ENCODE measurements at regions not wholly inside any gene's neighbourhood (a gene's known extent, or its start where the extent isn't known, plus 50 kb on each side); places are given as distances from the start of the nearest gene placed in this dataset.
"Not testable (repeated sequence)": the region's sequence is repeated elsewhere in the genome, so short reads cannot be mapped to it uniquely, and the experiment has no call there.

GRCh38 chr7:69342154-69342884 lies 256.0 kb upstream of the AUTS2 start:
- DNase-seq = no peak
- in situ Hi-C loops (cut with MboI; ENCODE audit: low pct_unique_long_range_greater_than_20kb, low sequenced_read_pairs) = no loop called here

- in situ Hi-C loops (cut with MboI; ENCODE audit: low pct_unique_long_range_greater_than_20kb, low sequenced_read_pairs) = no loop called here
- no peak for DNase-seq
These were observed 249.0 kb upstream of the AUTS2 start for GRCh38 chr7:69349291-69349690.

- no peak for DNase-seq
- in situ Hi-C loops (cut with MboI; ENCODE audit: low pct_unique_long_range_greater_than_20kb, low sequenced_read_pairs) = no loop called here
These were observed 240.0 kb upstream of the AUTS2 start for GRCh38 chr7:69358163-69358821.

DNA sequence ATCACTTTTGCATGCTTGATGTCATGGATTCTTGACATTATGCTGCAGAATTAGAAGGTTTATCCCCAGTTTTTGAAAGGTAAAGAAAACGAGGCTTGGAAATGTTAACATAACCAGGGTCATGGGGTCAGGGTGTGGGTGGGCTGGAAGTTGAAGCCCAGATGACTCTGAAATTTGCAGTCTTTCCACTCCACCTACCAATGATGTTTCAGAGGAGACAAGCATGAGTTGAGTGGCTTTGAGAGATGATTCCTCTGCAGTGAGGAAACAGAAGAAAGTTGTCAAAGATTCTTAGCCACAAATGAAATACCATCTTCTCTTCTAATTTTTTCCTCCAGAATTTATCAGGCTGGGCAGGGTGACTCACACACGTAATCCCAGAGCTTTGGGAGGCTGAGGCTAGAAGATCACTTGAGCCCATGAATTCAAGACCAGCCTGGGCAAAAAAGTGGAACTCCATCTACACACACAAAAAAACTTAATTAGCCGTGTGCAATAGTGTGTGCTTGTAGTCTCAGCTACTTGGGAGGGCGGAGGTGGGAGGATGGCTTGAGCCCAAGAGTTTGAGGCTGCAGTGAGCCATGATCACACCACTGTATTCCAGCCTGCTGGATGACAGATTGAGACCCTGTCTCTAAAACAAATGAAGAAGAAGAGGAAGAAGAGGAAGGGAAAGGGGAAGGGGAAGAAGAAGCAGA lies 239.1 kb upstream of the AUTS2 start:
- DNase-seq = no peak
- in situ Hi-C loops (cut with MboI; ENCODE audit: low pct_unique_long_range_greater_than_20kb, low sequenced_read_pairs) = no loop called here

- in situ Hi-C loops (cut with MboI; ENCODE audit: low pct_unique_long_range_greater_than_20kb, low sequenced_read_pairs) = no loop called here
- no peak for DNase-seq
These were observed 237.4 kb upstream of the AUTS2 start for GRCh38 chr7:69360913-69361312.

- no peak for DNase-seq
- in situ Hi-C loops (cut with MboI; ENCODE audit: low pct_unique_long_range_greater_than_20kb, low sequenced_read_pairs) = no loop called here
These were observed 235.1 kb upstream of the AUTS2 start for GRCh38 chr7:69363136-69363535.

DNA sequence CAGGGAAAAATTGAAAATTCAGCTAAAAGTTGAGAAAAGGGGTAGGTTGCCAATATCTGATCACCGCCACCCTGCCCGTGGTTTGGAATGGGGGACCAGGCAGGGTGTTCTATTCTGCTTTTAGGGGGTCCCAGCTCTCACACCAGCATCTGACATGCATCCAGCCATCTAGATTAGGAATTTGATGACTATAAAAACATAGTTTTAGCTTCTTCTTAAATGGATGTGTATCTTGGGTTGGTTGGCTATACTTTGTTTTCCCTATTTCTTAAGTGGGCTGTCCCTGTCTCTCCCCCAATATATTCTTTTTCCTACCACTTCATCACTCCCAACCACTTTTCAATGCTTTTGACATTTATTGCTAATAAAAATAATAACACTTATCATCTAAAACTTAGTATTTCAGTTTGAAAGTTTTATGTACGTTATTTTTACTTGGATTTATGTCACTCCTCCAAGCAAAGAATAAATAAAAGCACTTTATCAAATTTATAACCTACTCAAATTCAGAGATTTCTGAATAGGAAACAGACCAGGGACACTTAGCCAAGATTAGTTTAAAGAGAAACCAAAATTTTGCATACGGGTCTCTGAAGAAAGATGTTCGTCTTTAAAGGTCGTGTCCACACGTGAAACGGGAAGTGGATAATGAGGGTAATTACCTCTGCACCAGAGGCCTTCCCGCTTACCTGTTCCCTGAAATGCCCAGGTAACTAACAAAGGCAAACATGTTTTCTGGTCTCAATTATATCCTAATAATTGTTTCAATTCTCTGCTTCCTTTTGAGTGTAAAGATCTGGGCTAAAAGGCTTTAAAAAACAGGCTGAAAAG lies 233.2 kb upstream of the AUTS2 start:
- in situ Hi-C loops (cut with MboI; ENCODE audit: low pct_unique_long_range_greater_than_20kb, low sequenced_read_pairs) = no loop called here

GRCh38 chr7:69365651-69366192 lies 232.6 kb upstream of the AUTS2 start:
- in situ Hi-C loops (cut with MboI; ENCODE audit: low pct_unique_long_range_greater_than_20kb, low sequenced_read_pairs) = no loop called here

More for the DNA sequence above, 233.2 kb upstream of the AUTS2 start:
- DNase-seq = no peak

GRCh38 chr7:69367780-69368179 lies 230.5 kb upstream of the AUTS2 start:
- in situ Hi-C loops (cut with MboI; ENCODE audit: low pct_unique_long_range_greater_than_20kb, low sequenced_read_pairs) = no loop called here
- DNase-seq = no peak

More at GRCh38 chr7:69365651-69366192, 232.6 kb upstream of the AUTS2 start:
- no peak for DNase-seq

DNA sequence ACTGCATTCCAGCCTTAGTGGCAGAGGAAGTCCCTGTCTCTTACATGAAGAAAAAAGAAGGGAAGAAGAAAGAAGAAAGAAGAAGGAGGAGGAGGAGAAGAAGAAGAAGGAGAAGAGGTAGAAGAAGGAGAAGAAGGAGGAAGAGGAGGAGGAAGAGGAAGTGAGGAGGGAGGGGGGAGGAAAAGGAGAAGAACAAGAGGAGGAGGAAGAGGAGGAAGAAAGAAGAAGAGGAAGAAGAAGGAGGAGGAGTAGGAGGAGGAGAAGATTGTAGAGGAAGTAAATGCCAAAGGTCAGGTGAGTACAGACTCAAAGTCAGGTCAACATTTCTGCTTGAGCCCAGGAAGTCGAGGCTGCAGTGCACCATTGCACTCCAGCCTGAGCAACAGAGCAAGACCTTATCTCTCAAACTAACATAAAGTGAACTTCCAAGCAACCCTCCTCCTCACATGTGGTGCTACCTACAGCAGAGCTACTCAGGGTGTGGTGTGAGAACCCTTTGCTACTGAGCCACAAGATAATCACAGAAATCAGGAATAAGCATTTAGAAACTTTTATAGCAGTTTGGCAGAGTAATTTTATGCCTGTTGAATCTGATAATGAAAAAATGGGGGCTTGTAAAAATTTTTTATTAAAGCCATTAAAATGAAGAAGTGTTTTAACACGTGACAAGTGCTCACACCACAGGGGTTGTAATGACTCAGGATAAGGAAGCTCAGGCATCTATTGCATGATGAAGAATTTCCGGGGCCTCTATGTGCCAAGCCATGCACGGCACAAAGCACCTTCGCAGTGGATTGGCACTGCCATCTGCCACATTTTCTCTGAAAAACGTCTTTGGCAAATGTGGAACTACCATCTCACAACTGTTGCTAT lies 224.9 kb upstream of the AUTS2 start:
- DNase-seq = no peak
- in situ Hi-C loops (cut with MboI; ENCODE audit: low pct_unique_long_range_greater_than_20kb, low sequenced_read_pairs) = no loop called here

GRCh38 chr7:69374044-69374425 lies 224.2 kb upstream of the AUTS2 start:
- DNase-seq = no peak
- in situ Hi-C loops (cut with MboI; ENCODE audit: low pct_unique_long_range_greater_than_20kb, low sequenced_read_pairs) = no loop called here

DNA sequence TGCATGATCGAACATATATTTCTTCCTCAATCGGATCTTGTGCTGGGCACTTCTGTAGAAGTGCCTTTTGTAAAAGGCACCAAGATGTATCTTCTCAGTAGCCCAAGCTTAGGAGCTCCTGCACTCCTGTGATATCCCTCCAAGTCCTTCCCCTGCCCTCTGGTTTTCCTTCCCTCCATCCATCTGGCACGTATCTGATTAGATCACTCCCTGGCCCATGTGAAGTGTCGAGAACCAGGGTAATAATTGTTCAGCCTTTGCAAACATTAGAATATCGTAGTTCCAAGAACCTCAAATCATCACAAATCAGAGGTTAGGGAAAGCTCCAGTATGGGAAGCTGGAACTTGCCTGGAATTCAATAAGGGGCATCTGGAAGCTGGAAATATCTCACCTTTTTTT lies 221.1 kb upstream of the AUTS2 start:
- no peak for DNase-seq
- in situ Hi-C loops (cut with MboI; ENCODE audit: low pct_unique_long_range_greater_than_20kb, low sequenced_read_pairs) = no loop called here

DNA sequence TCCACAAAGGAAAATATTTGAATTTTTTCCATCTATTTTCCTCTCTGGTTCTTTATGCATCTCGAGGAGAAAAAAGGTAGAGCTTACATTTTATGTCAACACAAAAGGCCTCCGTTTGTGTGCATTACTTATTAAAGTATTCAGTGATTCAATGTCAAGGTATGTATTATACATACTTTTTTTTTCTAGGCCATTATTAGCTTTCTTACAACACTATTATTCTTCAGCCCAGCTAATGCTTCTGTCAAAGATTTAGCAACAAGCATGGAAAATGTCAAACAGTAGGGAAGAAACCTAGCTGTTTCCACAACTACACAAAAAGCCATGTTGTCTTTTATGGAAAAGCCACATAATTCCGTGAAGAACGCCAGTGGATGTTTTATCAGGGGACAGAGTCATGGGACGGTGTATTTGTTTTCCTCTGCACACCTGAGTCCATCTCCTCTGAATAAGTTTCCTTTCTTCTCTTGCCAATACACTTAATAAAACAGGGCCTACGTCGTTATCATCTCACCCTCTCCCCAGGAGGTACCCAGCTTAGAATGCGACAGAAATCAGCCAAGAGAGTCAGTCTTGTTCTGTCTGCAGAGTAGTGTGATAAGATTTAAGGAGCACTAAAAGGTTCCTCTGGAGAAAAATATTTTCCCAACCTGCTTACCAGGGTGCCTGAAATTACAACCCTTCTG lies 209.7 kb upstream of the AUTS2 start:
- in situ Hi-C loops (cut with MboI; ENCODE audit: low pct_unique_long_range_greater_than_20kb, low sequenced_read_pairs) = no loop called here
- no peak for DNase-seq

DNA sequence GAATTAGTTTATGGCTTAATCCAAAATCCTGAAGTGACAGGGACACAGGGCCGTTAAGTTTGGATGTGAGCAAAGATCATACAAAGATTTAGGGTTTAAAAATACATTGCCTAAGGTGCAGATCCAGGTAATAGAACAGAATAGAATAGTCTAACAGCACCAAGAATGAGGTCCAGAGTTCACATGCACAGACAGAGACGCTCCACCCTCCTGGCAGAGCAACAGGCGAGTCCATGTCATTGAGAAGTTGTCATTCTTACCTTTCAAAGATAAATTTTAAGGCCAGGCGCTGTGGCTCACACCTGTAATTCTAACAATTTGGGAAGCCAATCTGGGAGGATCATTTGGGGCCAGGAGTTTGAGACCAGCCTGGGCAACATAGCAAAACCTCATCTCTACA lies 209.1 kb upstream of the AUTS2 start:
- no peak for DNase-seq
- in situ Hi-C loops (cut with MboI; ENCODE audit: low pct_unique_long_range_greater_than_20kb, low sequenced_read_pairs) = no loop called here

- DNase-seq; in situ Hi-C loops (cut with MboI; ENCODE audit: low pct_unique_long_range_greater_than_20kb, low sequenced_read_pairs): not testable (repeated sequence)
These were observed 204.4 kb upstream of the AUTS2 start for GRCh38 chr7:69393912-69394311.

DNA sequence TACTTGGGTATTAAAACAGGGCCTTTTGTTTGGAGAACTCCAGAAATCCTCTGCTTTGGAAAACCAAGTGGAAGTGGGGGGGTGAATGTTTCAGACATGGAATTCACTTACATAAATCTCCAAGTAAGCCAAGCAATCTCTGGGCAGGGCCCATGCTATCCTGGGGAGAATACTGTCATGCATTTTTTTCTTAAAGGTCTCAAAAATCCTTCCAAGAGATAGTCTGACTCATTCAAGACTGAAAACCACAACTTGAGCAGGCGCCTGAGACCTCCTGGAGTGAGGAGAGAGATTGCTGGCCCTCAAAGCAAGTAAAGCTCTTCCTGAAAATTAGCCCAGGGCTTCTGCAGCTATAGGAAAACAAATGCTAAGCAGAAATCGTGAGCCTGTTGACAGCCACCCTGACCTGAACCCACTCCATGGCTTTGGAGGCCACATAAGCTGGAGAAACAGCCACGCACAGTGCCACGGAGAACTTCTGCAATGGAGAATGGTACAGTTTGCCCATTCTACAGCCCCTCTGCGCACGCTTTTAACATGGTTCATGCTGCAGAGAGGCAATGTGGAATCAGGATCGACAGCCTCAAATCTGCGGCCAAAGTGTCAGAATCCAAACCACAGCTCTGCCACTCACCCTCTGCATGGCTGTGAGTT lies 203.1 kb upstream of the AUTS2 start:
- peak; percentile 3 for DNase-seq
- in situ Hi-C loops (cut with MboI; ENCODE audit: low pct_unique_long_range_greater_than_20kb, low sequenced_read_pairs) = no loop called here

DNA sequence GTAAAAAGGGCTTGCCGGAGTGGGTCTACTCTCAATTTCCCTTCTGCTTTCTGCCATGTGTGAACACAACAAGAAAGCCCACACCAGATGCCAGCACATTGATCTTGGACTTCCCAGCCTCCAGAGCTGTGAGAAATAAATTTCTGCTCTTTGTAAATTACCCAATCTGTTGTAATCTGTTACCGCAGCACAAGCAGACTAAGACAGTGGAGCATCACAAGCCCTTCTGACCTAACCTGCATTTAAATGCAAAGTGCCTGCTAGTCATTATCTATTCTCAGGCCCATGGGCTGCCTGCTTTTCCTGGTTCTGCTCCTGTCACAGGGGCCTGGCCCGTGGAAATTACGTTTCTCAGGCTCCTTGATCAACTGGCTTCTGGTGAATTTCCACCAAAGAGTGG lies 199.3 kb upstream of the AUTS2 start:
- no peak for DNase-seq
- in situ Hi-C loops (cut with MboI; ENCODE audit: low pct_unique_long_range_greater_than_20kb, low sequenced_read_pairs) = no loop called here

Data from KBM-7 (cell line).